ENCODE measurements at regions not wholly inside any gene's neighbourhood (a gene's known extent, or its start where the extent isn't known, plus 50 kb on each side); places are given as distances from the start of the nearest gene placed in this dataset.
"Not testable (repeated sequence)": the region's sequence is repeated elsewhere in the genome, so short reads cannot be mapped to it uniquely, and the experiment has no call there.

- no peak for DNase-seq
These were observed 59.1 kb upstream of the PAX8 start for GRCh38 chr2:113337809-113338208.

GRCh38 chr2:113336040-113336439 is 57.3 kb upstream of the PAX8 start:
- DNase-seq: not testable (repeated sequence)

GRCh38 chr2:113334147-113334546 is 55.4 kb upstream of the PAX8 start:
- no peak for DNase-seq

GRCh38 chr2:113333735-113334134 is 55.0 kb upstream of the PAX8 start:
- not testable (repeated sequence) for DNase-seq

- not testable (repeated sequence) for DNase-seq
These were observed 51.5 kb upstream of the PAX8 start for GRCh38 chr2:113330060-113330767.

- DNase-seq: not testable (repeated sequence)
These were observed 50.3 kb upstream of the PAX8 start for GRCh38 chr2:113328973-113329372.

GRCh38 chr2:113328572-113328971 is 49.9 kb upstream of the PAX8 start:
- not testable (repeated sequence) for DNase-seq

Measured in AML-193 (cell line).